Transverse colon (tissue), 4 donors: ENCODE measurements at regions not wholly inside any gene's neighbourhood (a gene's known extent, or its start where the extent isn't known, plus 50 kb on each side); places are given as distances from the start of the nearest gene placed in this dataset.

Experiments
- CTCF ChIP-seq, 5 experiments: fragments of 200-600 bp in 3 of 5; fragments of 450-650 bp in 2 of 5; sonication (generic) in 3 of 5; IDR thresholded peaks; 1 replicate in 2 of 5; 2 replicates in 3 of 5; pipeline ENCODE4 v1.5.1; 2016 to 2017; ENCODE audit warnings: antibody characterized with exemption in 5 of 5, inconsistent platforms in 3 of 5, mild to moderate bottlenecking in 2 of 5, moderate library complexity in 1 of 5
- EP300 ChIP-seq: sonication (generic); formaldehyde crosslinking; IDR thresholded peaks from one replicate; pipeline ENCODE4 v1.6.1; 2017; ENCODE audit warnings: antibody characterized with exemption, low read depth
- POLR2A ChIP-seq: fragments of 450-650 bp; IDR thresholded peaks from one replicate; pipeline ENCODE4 v1.6.1; 2016; ENCODE audit warnings: antibody characterized with exemption, mild to moderate bottlenecking, moderate library complexity
- POLR2AphosphoS5 ChIP-seq, 3 donors: sonication (generic); formaldehyde crosslinking; IDR thresholded peaks; one replicate each; pipeline ENCODE4 v1.6.1; 2016; ENCODE audit warnings: antibody characterized with exemption in 3 of 3

DNA sequence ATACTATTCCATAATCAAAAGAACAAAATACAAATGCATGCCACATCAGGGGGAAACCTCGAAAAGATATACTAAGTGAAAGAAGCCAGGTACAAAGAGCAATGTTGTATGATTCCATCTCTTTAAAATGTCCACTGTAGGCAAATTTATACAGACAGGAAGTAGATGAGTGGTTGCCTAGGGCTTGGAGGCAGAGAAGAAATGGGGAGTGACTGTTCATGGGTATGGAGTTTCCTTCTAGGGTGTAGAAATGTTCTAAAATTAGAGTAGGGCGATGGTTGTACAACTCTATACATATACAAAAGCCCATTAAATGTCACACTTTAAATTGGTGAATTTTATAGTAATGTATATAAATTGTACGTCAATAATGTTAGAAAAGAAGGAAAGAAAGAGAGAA, 128.1 kb downstream of the MAF start:
- TF ChIP-seq CTCF (IDR thresholded peaks at IDR 0.05) (no peak), EP300 (no peak), POLR2AphosphoS5 (IDR thresholded peaks at IDR 0.05) (no peak), POLR2A (no peak)
